ENCODE measurements at regions not wholly inside any gene's neighbourhood (a gene's known extent, or its start where the extent isn't known, plus 50 kb on each side); places are given as distances from the start of the nearest gene placed in this dataset.

GRCh38 chr2:16526193-16526592 lies 139.4 kb downstream of the CYRIA start:
- no peak overlapping the region for H2BK20ac ChIP-seq (ENCODE audit: low read depth, low read length, poor library complexity, severe bottlenecking)
- no peaks in the 10 kb centered on the region for H4K20me1 ChIP-seq (ENCODE audit: control insufficient read depth, insufficient read depth, insufficient read length)
- no peak overlapping the region for H2BK15ac ChIP-seq (ENCODE audit: low read depth, low read length)
- no peak overlapping the region for H2BK5ac ChIP-seq (ENCODE audit: insufficient read length, low read length)
- H3K56ac ChIP-seq (ENCODE audit: insufficient read length, low read depth, low read length) = no peak overlapping the region
- no peak overlapping the region for H3K18ac ChIP-seq (ENCODE audit: insufficient read length, low read depth, low read length)
- no peak overlapping the region for H2AFZ ChIP-seq (ENCODE audit: low read length)
- H3K27me3 Mint-ChIP-seq (ENCODE audit: low read depth) = peaks cover 5% of the 10 kb centered on the region
- H3K9me3 Mint-ChIP-seq = 0 out of 5 replicates have a peak, but pooled peaks cover 0 to 3% of the 10 kb centered on the region in 2 experiments
- peaks cover 5 to 8% of the 10 kb centered on the region in 2 experiments; a peak in 2 of 4 replicates for H3K4me1 Mint-ChIP-seq
- no CpG with 5 or more reads among the region's 1 CpG for WGBS (ENCODE audit: extremely low coverage, insufficient read length, low lambda C conversion rate)
- H3K27ac ChIP-seq (ENCODE audit: insufficient read length, low read depth, low read length) = no peak overlapping the region
- H3K9ac ChIP-seq (ENCODE audit: extremely low read depth, insufficient read length, low read length) = no peak overlapping the region
- H3K4ac ChIP-seq (ENCODE audit: low read depth, low read length) = no peak overlapping the region
- no peaks in the 10 kb centered on the region for H3K79me2 ChIP-seq (ENCODE audit: insufficient read depth, low read length)
- H2AK5ac ChIP-seq (ENCODE audit: insufficient read length, low read length) = no peak overlapping the region
- no peak overlapping the region for H2BK120ac ChIP-seq (ENCODE audit: low read depth, low read length, poor library complexity, severe bottlenecking)
- H2BK12ac ChIP-seq (ENCODE audit: insufficient read length, low read depth, low read length) = no peak overlapping the region
- H3K9me3 ChIP-seq (ENCODE audit: control insufficient read depth, low read depth, low read length) = no peaks in the 10 kb centered on the region
- H4K91ac ChIP-seq (ENCODE audit: insufficient read length, low read depth, low read length) = no peak overlapping the region
- no peak for DNase-seq
- no peak overlapping the region for H3K23ac ChIP-seq (ENCODE audit: insufficient read length, low read depth, low read length)
- no peak overlapping the region for H3K4me2 ChIP-seq (ENCODE audit: insufficient read depth, insufficient read length, low read length)
- H3T11ph ChIP-seq (ENCODE audit: low read length) = no peak overlapping the region
- no peak overlapping the region for H3K27ac Mint-ChIP-seq
- H3K27me3 ChIP-seq (ENCODE audit: insufficient read depth, low read length) = no peaks in the 10 kb centered on the region
- TF ChIP-seq CTCF (conservative IDR thresholded peaks at IDR 0.05) = no peak
- H4K5ac ChIP-seq (ENCODE audit: insufficient read length, low read depth, low read length) = no peak overlapping the region
- no peak overlapping the region for H3K14ac ChIP-seq (ENCODE audit: insufficient read depth, low read length)
- no peaks in the 10 kb centered on the region for H3K79me1 ChIP-seq (ENCODE audit: insufficient read depth, low read depth, low read length, poor library complexity, severe bottlenecking)
- no peaks in the 10 kb centered on the region for H3K36me3 Mint-ChIP-seq (ENCODE audit: insufficient read depth in 1 of 3, low read depth in 3 of 3)
- no peak overlapping the region for H4K8ac ChIP-seq (replicated peaks; ENCODE audit: insufficient read length, low read depth, low read length)
- no peaks in the 10 kb centered on the region for H3K4me1 ChIP-seq (ENCODE audit: insufficient read depth, low read length)
- H3K4me3 Mint-ChIP-seq = no peak overlapping the region
- H3K23me2 ChIP-seq (ENCODE audit: insufficient read length, low read depth, low read length, poor library complexity, severe bottlenecking) = no peaks in the 10 kb centered on the region

Measured in H9 (cell line).